HCEC 1CT (cell line): ENCODE measurements at regions not wholly inside any gene's neighbourhood (a gene's known extent, or its start where the extent isn't known, plus 50 kb on each side); places are given as distances from the start of the nearest gene placed in this dataset.
A peak's percentile ranks its signal among the peaks of the same experiment; 100 is the strongest.
"Not testable (repeated sequence)": the region's sequence is repeated elsewhere in the genome, so short reads cannot be mapped to it uniquely, and the experiment has no call there.

Experiments used
- DNase-seq: peaks from one replicate; pipeline ENCODE4 v3.0.0-alpha.2; 2017

- not testable (repeated sequence) for DNase-seq
Observed at GRCh38 chr17:30682280-30682679, 142.2 kb downstream of the CRLF3 start.

GRCh38 chr17:30680681-30681080 is 143.8 kb downstream of the CRLF3 start:
- DNase-seq: not testable (repeated sequence)

DNA sequence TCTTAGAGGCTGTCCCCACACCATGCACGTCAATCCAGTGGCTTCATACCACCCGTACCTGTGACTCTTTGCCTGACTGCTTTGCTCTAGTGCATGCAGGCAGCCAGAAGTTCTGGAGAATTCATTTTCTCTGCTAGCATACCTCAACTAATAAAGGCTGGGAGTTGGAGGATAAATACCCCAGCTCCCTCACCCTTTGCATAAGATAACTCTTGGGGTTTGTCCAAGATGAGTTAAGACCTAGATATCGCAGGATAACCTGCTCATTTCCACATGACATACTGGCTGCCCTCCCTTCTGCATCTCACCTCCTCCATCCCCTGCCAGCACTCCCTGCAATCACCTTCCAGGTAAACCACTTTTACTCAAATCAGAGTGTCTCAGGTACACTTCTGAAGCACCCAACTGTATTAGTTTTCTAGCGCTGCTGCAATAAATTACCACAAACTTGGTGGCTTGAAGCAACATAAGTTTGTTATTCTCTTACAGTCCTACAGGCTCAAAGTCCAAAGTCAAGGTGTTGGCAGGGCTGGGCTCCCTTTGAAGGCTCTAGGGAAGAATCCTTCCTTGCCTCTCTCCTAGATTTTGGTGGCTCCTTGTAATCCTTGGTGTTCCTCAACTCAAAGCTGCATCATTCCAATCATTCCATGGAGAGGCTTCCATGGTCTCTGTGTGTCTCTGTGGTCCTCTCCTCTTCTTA is 146.8 kb downstream of the CRLF3 start:
- no peak for DNase-seq

- DNase-seq: not testable (repeated sequence)
Observed at GRCh38 chr17:30675777-30676492, 148.6 kb downstream of the CRLF3 start.

- DNase-seq: not testable (repeated sequence)
Observed at GRCh38 chr17:30669217-30669649, 155.3 kb downstream of the CRLF3 start.

DNA sequence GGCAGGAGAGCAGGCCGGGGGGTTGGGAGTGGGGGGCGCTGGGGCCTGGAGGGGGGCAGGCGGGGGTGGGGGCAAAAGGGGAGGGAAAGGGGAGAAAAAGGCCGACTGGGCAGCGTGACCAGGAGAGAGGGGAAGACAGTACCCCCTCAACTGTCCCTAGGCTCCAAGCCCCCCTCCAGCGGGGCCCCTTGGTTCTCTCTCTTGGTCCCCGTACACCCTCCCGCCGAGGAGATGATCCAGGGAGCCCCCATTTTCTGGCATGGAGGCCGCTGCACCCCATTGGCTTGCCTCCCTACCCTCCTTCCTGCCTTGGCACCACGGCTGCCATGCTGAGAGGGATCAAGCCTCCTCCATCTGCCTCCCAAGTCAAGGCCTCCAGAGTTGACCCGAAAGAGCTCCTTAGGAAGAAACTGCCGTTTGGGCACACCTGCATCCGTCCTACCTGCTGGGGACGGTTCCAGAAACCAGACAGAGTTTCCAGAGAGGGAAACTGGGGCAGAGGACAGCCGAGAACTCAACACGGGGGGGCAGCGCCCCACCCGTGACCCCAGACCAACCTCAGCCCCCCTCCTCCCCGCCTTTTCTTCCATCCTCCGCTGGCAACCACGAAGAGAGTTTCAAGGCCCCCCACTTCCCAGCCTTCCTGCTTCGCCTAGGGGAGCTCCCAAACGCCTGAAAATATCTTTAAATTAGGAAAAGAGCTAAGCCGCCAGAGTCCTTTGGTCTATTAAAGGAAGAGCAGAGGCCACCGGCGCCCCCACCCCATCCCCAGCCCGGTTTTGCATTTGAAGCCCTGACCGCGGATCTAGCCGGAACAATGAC is 155.9 kb downstream of the CRLF3 start:
- DNase-seq: not testable (repeated sequence)

- DNase-seq: peak; percentile 51
Observed at GRCh38 chr17:30667657-30668359, 156.7 kb downstream of the CRLF3 start.

DNA sequence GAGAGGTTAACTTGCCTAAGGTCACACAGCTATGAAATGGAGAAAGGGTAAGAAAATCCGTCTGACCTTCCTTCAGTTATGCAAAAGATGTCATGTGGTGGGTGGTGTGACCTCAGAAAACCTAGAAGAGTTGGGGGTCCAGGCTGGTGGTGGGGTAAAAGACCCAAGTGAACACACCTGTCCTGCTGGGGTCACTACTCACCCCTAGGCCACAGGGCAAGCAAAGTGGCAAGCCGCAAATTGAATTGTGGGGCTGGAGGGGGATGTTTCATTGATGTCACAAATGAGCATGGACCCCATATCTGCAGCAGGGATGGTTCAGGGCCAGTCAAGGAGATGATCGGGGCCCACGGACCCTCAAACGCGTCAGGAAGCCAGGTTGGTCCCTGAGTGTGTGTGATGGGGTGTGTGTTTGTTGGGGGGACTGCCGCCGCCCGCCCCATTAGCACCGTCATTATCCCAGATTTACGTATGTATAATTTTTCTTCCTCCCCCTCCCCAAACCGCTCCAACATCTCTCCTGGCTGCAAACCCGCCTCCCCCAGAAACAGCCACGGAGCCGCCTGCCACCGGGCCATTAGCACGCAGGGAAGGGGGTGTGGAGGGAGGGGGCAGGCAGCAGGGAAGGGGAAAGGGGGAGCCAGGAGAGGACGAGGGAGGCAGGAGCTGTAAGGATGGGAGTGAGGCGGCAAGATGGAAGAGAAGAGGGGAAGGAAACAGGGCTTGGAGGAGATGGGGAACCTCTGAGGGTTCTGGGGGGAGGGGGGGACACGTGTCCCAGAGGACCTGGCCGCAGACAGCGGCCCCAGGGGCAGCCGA is 157.4 kb downstream of the CRLF3 start:
- not testable (repeated sequence) for DNase-seq

GRCh38 chr17:30663727-30664455 is 160.6 kb downstream of the CRLF3 start:
- DNase-seq: not testable (repeated sequence)

DNA sequence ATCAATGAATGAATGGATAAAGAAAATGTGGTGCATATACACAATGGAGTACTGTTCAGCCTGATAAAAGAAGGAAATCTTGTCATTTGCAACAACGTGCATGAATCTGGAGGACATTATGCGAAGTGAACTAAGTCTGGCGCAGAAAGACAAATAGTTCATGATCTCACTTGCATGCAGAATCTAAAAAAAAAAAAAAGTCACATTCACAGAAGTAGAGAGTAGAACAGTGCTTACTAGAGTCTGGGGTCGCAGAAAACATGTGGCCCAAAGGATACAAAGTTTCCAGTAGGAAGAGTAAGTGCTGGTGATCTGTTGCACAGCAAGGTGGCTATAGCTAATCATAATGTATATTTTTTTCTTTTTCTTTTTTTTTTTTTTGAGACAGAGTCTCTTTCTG is 167.3 kb downstream of the CRLF3 start:
- DNase-seq: not testable (repeated sequence)

DNA sequence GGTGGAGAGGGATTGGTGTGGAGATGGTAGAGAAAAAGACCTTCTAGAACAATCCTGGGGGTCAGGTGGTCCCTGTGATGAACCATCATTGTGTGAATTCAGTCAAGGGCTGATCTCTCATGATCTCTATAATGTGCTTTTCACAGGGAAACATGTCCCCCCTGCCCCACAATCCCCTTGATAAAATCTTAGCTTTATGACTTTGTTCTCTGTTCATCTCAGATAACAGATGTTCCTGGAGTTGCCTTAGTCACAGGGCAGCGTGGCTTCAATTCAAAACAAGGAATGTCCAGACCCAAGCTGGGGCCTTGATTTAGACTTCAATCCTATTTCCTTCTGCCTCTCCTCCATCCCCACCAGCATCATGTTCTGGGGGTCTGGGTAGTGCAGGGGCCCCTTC is 171.5 kb downstream of the CRLF3 start:
- DNase-seq: not testable (repeated sequence)

GRCh38 chr17:30650149-30650548 is 172.9 kb downstream of the GOSR1 start:
- DNase-seq: not testable (repeated sequence)

DNA sequence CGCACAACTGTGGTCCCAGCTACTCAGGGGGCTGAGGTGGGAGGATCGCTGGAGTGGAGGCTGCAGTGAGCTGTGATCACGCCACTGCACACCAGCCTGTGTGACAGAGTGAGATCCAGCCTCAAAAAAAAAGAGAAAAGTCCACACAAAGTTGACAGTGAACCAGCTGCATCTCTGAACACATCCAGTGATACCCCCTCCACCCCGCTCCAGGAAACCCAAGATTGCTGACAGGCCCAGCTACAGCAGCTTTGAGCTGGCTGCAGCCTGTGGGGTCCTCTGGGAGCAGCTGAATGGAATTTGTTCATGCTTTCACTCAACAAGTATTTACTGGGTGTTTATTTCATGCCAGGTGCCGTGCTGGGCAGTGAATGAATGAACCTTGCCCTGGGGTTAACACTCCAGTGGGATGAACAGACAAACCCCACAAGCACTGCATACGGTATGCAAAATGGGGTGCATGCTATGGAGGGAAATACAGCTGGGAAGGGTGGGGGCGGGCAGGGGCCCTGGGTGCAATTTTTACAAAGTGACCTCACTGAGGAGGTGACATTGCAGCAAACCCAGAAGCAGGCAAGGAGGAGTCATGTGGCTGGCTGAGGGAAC is 170.9 kb downstream of the GOSR1 start:
- not testable (repeated sequence) for DNase-seq

- not testable (repeated sequence) for DNase-seq
Observed at GRCh38 chr17:30645875-30646274, 168.7 kb downstream of the GOSR1 start.

GRCh38 chr17:30644713-30645112 is 167.5 kb downstream of the GOSR1 start:
- DNase-seq: not testable (repeated sequence)

- DNase-seq: not testable (repeated sequence)
Observed at GRCh38 chr17:30644287-30644686, 167.1 kb downstream of the GOSR1 start.

GRCh38 chr17:30641428-30641827 is 164.2 kb downstream of the GOSR1 start:
- DNase-seq: not testable (repeated sequence)

GRCh38 chr17:30639391-30639790 is 162.2 kb downstream of the GOSR1 start:
- DNase-seq: not testable (repeated sequence)

GRCh38 chr17:30638968-30639367 is 161.8 kb downstream of the GOSR1 start:
- not testable (repeated sequence) for DNase-seq

DNA sequence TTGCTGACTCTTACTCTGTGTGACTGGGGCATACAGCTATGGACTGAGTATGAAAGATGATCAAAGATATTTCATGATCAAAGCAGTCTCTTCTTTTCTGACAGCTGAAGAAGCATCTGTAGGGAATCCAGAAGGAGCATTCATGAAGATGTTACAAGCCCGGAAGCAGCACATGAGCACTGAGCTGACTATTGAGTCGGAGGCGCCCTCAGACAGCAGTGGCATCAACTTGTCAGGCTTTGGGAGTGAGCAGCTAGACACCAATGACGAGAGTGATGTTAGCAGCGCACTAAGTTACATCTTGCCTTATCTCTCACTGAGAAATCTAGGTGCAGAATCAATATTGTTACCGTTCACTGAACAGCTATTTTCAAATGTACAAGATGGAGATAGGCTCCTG is 154.4 kb downstream of the GOSR1 start:
- not testable (repeated sequence) for DNase-seq
